GM12892 (cell line): ENCODE measurements at regions not wholly inside any gene's neighbourhood (a gene's known extent, or its start where the extent isn't known, plus 50 kb on each side); places are given as distances from the start of the nearest gene placed in this dataset.

ENCODE experiments used
- POLR2AphosphoS5 ChIP-seq: IDR thresholded peaks from 2 replicates; pipeline ENCODE4 v1.6.1; 2011; ENCODE audit warnings: low read depth, low read length, control low read depth
- TAF1 ChIP-seq: IDR thresholded peaks from 2 replicates; pipeline ENCODE4 v1.6.1; 2011; ENCODE audit warnings: low read depth, mild to moderate bottlenecking, control low read depth, low read length, borderline replicate concordance

DNA sequence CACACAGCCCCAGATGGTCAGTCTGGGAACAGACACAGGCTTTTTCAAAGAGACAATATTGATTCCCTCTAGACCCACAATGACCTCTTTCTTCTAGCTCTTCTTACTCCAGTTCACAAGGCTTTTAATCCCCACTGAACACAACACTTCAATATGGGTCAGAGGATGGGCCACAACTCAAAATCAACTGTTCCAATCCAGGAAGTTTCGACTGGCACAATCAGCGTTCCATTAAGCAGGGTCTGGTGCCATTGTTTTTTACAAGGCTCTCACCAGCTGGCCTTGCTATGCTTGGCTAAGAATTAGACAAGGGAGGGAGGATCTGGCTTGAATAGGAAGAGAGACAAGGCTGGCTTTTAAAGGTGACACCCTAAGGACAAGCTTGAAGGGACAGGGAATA lies 199.4 kb upstream of the SLC24A2 start:
- TF ChIP-seq POLR2AphosphoS5 (no peak), TAF1 (no peak)
